IPS-20b (cell line): ENCODE measurements at regions not wholly inside any gene's neighbourhood (a gene's known extent, or its start where the extent isn't known, plus 50 kb on each side); places are given as distances from the start of the nearest gene placed in this dataset.

Source experiments
- H3K27ac ChIP-seq: one replicate; pipeline ENCODE4 v1.5.1; 2013; ENCODE audit warnings: low read length
- H3K27me3 ChIP-seq: 2 replicates; pipeline ENCODE4 v1.6.1; 2013; ENCODE audit warnings: mild to moderate bottlenecking, low read length, inconsistent platforms; ENCODE audit not compliant: insufficient read depth
- H3K36me3 ChIP-seq: 2 replicates; pipeline ENCODE4 v1.6.1; 2013; ENCODE audit warnings: low read depth, mild to moderate bottlenecking, inconsistent platforms, low read length, moderate library complexity; ENCODE audit not compliant: insufficient read depth
- H3K4me1 ChIP-seq: 2 replicates; pipeline ENCODE4 v1.6.1; 2013; ENCODE audit warnings: mild to moderate bottlenecking, control low read depth, inconsistent platforms, low read length, moderate library complexity; ENCODE audit not compliant: insufficient read depth
- H3K4me3 ChIP-seq: 2 replicates; pipeline ENCODE4 v1.5.1; 2013; ENCODE audit warnings: mild to moderate bottlenecking, low read length, inconsistent platforms
- H3K9ac ChIP-seq: 2 replicates; pipeline ENCODE4 v1.6.1; 2013; ENCODE audit warnings: low read depth, mild to moderate bottlenecking, inconsistent platforms, low read length, moderate library complexity
- H3K9me3 ChIP-seq: 2 replicates; pipeline ENCODE4 v1.6.1; 2013; ENCODE audit warnings: mild to moderate bottlenecking, low read depth, low read length, inconsistent platforms; ENCODE audit not compliant: insufficient read depth

DNA sequence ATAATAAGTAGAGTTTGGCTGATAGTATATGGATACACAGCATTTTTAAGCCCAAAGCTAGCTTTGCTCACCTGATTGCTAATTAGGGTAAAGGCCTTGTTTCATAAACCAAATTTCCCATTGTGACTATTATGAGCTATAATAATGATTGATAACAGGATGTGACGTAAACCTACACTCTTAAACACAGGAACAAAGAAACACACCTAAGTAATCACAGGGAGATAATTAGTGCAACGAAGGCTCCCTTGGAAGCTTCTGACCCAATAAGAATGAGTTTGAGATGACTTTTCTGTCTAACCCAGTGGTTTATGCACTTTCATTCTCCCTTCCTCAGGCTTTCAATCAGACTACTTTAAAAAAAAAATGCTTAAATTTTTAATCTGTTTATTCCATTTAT lies 683.2 kb downstream of the SATB2 start:
- H3K9ac ChIP-seq: no peak overlapping the region

DNA sequence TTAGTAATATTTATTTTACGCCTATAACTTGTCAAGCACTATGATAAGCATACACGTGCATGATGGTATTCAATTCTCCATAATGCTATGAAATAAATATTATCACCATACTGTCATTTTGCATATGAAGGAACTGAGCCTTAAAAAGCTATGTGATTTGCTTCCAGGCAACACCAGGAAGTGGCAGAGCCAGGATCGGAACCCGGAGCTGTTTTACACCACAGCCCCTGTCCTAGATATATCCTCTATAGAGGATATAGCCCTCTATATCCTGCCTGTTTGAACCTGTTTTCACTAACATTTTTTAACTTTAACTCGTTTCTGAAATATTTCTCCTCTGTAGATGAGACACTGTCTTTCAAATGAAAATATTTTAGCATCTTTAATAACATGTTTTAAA lies 690.0 kb downstream of the SATB2 start:
- Histone ChIP-seq H3K9me3 (no peaks in the 10 kb centered on the region), H3K9ac (no peak overlapping the region), H3K4me3 (no peak overlapping the region), H3K27ac (no peak overlapping the region), H3K36me3 (no peaks in the 10 kb centered on the region), H3K4me1 (no peaks in the 10 kb centered on the region), H3K27me3 (no peaks in the 10 kb centered on the region)

More for the DNA sequence above, 683.2 kb downstream of the SATB2 start:
- Histone ChIP-seq H3K36me3 (no peaks in the 10 kb centered on the region), H3K4me1 (peaks cover 7% of the 10 kb centered on the region; the same call in 1 of the 2 replicates), H3K27me3 (no peaks in the 10 kb centered on the region), H3K9me3 (no peaks in the 10 kb centered on the region), H3K4me3 (no peak overlapping the region), H3K27ac (no peak overlapping the region)

DNA sequence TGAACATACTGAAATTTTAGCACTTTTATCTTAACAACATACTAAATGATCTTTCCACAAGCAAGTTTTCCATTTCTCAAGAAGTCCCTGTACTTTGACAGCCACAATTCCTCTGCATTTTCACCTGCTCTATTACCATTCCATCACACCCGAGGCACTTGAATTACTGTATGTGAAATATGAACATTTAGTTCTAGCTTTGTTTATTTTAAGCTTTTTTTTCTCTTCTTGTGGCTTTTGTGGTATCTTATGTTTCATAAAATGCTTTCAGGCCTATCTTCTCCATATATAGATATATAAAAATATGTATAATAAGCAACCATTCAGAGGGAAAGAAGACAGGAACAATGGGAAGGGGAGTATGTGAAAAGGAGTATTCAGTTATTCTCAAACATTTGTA lies 693.9 kb downstream of the SATB2 start:
- no peak overlapping the region for H3K4me3 ChIP-seq
- H3K9ac ChIP-seq: no peak overlapping the region
- H3K4me1 ChIP-seq: no peaks in the 10 kb centered on the region
- H3K27ac ChIP-seq: no peak overlapping the region
- no peaks in the 10 kb centered on the region for H3K27me3 ChIP-seq
- no peaks in the 10 kb centered on the region for H3K9me3 ChIP-seq
- H3K36me3 ChIP-seq: no peaks in the 10 kb centered on the region

DNA sequence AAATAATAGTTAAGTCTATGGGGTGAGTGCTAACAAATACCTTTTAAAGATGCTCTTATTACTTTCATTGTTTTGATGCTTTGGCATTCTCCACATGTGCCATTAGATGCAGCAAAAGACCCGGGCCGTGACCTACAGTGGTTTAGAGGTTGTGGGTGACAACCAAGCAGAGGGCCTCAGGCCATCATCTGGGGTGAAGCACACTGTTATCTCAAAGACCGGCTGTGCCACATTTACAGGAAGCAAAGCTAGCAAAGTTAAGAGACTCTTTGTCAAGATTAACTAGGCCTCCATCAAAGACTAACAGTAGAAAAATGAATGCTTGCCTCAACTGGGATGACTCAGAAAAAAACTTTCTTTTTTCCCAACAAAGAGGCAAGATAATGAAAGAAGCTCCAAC lies 695.3 kb downstream of the SATB2 start:
- Histone ChIP-seq H3K27ac (no peak overlapping the region), H3K9me3 (no peaks in the 10 kb centered on the region), H3K4me1 (no peaks in the 10 kb centered on the region), H3K9ac (no peak overlapping the region), H3K27me3 (no peaks in the 10 kb centered on the region), H3K36me3 (no peaks in the 10 kb centered on the region), H3K4me3 (no peak overlapping the region)

DNA sequence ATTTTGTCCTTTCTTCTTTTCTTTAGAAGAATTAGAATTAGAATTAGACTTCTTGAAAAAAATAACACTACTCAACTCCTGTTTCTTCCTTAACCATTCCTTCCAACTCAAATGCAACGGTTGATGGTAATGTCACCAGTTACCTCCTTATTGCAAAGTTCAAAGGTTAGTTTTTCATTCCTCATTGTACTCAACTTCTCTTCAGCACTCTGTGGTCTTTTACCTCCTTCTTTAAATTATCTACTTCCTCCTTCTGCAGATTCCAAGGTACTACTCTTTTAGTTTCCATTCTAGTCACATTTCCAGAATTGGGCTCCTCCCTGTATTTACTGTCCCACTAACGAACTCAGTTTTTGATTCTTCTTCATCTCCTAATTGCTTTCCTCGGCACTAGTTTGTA lies 700.7 kb downstream of the SATB2 start:
- no peaks in the 10 kb centered on the region for H3K27me3 ChIP-seq
- H3K4me1 ChIP-seq: no peaks in the 10 kb centered on the region
- no peak overlapping the region for H3K9ac ChIP-seq
- H3K36me3 ChIP-seq: no peaks in the 10 kb centered on the region
- H3K9me3 ChIP-seq: no peaks in the 10 kb centered on the region
- H3K27ac ChIP-seq: no peak overlapping the region
- H3K4me3 ChIP-seq: no peak overlapping the region

DNA sequence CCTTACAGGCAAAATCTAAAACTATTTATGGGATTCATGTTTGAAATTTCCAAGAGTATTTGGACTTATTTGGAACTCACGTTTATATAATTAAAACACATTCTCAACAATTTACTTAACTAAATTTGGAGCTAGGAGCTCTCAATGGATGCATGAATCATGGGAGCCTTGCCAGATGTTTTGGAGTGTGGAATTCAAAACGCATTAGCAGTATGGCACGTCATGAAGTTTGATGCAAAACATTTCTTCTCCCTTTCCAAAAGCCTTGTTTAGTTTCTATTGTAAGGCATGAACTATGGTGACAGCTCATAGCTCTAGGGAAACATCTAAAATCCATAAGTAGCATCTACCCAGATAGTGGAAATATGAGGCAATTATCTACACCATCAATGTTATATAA lies 701.6 kb downstream of the SATB2 start:
- H3K9me3 ChIP-seq: no peaks in the 10 kb centered on the region
- H3K4me1 ChIP-seq: no peaks in the 10 kb centered on the region
- H3K27me3 ChIP-seq: no peaks in the 10 kb centered on the region
- no peak overlapping the region for H3K4me3 ChIP-seq
- no peak overlapping the region for H3K9ac ChIP-seq
- H3K36me3 ChIP-seq: no peaks in the 10 kb centered on the region
- H3K27ac ChIP-seq: no peak overlapping the region

DNA sequence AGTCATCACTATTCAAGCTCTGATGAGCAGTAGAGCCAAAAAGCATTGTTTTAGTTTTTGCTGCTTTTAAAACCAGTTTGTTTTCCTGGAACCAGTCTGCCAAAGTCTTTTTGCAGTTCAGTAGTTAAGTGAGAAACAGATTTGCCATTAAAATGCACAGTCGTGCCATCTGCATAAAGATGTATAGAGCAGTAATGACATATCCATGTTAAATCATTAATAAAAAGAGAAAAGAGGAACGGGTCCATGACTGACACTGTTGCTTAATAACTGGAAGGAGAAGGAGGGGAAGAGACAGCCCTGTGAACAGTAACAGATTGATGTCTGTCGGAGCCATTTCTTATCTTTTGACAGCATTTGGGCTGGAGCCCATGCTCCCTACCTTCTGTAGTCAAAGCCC lies 704.6 kb downstream of the SATB2 start:
- no peaks in the 10 kb centered on the region for H3K4me1 ChIP-seq
- no peaks in the 10 kb centered on the region for H3K9me3 ChIP-seq
- H3K36me3 ChIP-seq: no peaks in the 10 kb centered on the region
- no peak overlapping the region for H3K4me3 ChIP-seq
- H3K27ac ChIP-seq: no peak overlapping the region
- no peak overlapping the region for H3K9ac ChIP-seq
- H3K27me3 ChIP-seq: no peaks in the 10 kb centered on the region

DNA sequence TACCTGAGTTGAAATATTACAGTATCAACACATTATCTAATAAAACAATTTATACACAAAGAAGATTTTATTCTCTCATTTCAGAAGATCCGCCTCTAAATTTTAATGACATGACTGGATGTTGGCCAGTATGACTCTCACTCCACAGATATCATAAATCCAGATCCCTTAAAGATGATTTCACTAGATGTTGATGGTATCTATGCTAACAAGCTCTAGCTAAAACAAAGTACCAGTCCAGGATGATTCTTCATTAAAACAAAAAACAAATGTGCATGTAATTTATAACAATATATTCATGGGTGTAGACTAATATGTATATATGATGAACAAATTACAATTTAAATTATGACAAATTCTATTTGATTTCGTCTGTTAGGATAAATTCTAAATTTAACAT lies 708.4 kb downstream of the SATB2 start:
- no peaks in the 10 kb centered on the region for H3K4me1 ChIP-seq
- no peak overlapping the region for H3K27ac ChIP-seq
- no peaks in the 10 kb centered on the region for H3K9me3 ChIP-seq
- H3K36me3 ChIP-seq: no peaks in the 10 kb centered on the region
- H3K9ac ChIP-seq: no peak overlapping the region
- H3K4me3 ChIP-seq: no peak overlapping the region
- H3K27me3 ChIP-seq: no peaks in the 10 kb centered on the region

DNA sequence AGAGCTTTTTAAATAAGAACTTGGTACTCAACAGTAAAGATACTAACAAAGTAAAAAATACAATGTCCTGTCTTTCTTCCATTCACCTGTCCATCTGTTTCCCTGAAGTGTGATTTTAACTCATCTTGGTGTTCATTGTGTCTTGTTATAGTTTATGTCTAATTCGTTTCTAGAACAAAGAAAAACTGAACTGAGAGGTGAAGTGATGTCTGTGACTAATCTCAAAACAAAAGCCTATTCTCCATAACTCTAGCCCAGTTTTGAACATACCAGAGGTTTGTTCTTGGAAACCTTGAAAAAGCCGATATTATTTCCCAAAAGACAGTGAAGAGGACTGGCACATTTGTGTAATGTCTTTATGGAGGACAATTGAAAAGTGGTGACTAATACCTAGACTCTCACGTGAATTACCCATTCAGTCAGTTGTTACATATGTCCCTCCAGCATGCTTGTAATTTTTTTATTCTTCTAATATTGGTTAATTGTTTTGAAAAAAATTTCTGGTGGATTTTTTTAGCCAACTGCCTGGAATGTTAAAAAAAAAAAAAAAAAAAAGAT lies 725.8 kb downstream of the SATB2 start:
- H3K9me3 ChIP-seq: no peaks in the 10 kb centered on the region
- H3K4me3 ChIP-seq: no peak overlapping the region
- no peak overlapping the region for H3K9ac ChIP-seq
- H3K36me3 ChIP-seq: no peaks in the 10 kb centered on the region
- no peaks in the 10 kb centered on the region for H3K27me3 ChIP-seq
- no peaks in the 10 kb centered on the region for H3K4me1 ChIP-seq
- H3K27ac ChIP-seq: no peak overlapping the region

DNA sequence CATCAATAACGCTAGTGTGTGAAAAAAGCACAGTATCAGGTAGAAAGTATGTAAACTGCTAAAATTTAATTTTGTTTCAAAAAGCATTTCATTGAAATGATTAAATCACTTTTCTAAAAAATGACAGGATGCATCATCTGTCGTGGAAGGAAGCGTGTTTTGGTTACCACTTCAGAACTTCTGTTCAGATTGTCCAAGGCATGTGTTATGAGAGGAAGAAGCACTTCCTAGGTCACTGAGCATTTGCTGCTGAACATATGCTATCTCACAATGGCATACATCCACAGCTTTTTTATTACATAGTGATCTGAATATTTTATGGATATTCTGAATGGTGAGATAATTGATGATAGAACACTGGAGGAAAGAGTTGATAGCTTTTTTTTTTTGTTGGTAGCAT lies 737.5 kb downstream of the SATB2 start:
- Histone ChIP-seq H3K27ac (no peak overlapping the region), H3K9me3 (no peaks in the 10 kb centered on the region), H3K9ac (no peak overlapping the region), H3K36me3 (no peaks in the 10 kb centered on the region), H3K4me1 (no peaks in the 10 kb centered on the region), H3K27me3 (no peaks in the 10 kb centered on the region), H3K4me3 (no peak overlapping the region)

DNA sequence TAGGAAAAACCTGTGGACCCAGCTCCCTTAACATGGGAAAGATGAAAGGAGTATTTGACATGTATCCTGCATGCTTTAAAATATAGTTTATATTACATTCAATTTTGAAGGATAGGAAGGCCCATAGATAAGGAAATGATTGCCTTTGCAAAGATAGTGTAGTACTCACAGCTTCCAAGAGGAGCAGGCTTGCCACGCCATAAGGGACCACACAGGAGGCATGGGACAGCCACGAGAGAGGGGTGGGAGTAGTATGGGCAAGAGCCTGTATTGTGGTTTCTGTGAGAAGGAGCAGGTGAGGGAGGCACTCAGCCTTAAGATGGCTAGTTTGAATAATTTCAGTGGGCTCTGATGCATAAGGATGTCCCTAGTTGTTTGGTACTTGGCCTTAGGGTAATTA lies 740.3 kb downstream of the SATB2 start:
- Histone ChIP-seq H3K4me3 (no peak overlapping the region), H3K9me3 (no peaks in the 10 kb centered on the region), H3K9ac (no peak overlapping the region), H3K27me3 (no peaks in the 10 kb centered on the region), H3K36me3 (no peaks in the 10 kb centered on the region), H3K4me1 (no peaks in the 10 kb centered on the region), H3K27ac (no peak overlapping the region)

DNA sequence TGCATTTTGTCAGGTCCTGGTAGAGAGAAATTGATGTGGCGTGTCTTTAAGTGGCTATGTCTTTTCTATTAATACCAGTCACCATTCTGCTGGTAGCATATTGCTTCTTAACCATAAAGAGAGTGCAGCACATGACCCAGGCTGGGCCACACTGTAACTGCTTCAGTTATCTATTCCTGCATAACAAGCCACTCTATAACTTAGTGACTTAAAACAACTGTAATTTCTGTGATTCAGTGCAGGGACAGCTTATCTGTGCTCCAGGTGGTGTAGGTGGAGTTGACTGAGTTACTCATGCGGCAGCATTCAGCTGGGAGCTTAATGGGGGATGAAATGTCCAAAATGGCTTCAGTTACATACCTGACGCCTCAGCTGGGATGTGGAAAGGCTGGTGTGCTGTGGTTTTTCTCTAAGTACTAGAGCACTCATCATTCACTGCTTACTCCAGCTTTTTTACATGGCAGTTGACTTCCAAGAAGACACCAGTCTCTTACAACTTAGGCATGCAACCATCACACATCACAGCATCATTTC lies 742.4 kb downstream of the SATB2 start:
- Histone ChIP-seq H3K9me3 (no peaks in the 10 kb centered on the region), H3K27me3 (no peaks in the 10 kb centered on the region), H3K9ac (no peak overlapping the region), H3K27ac (no peak overlapping the region), H3K4me1 (no peaks in the 10 kb centered on the region), H3K36me3 (no peaks in the 10 kb centered on the region), H3K4me3 (no peak overlapping the region)
